Ammon's horn (tissue), 1 donor: ENCODE measurements at regions not wholly inside any gene's neighbourhood (a gene's known extent, or its start where the extent isn't known, plus 50 kb on each side); places are given as distances from the start of the nearest gene placed in this dataset.
A peak's percentile ranks its signal among the peaks of the same experiment; 100 is the strongest.

ENCODE experiments used
- DNase-seq: peaks from one replicate; pipeline ENCODE4 v3.0.0-alpha.2; 2016; ENCODE audit warnings: low spot score

- no peak for DNase-seq
These were observed 327.7 kb downstream of the CXCL12 start for GRCh38 chr10:44056967-44057805.

GRCh38 chr10:44056206-44056605 lies 328.7 kb downstream of the CXCL12 start:
- no peak for DNase-seq

- DNase-seq: no peak
These were observed 330.9 kb downstream of the CXCL12 start for GRCh38 chr10:44054046-44054445.

GRCh38 chr10:44053391-44053790 lies 331.5 kb downstream of the CXCL12 start:
- no peak for DNase-seq

- no peak for DNase-seq
These were observed 333.1 kb downstream of the CXCL12 start for GRCh38 chr10:44051584-44052385.

GRCh38 chr10:44051091-44051490 lies 333.8 kb downstream of the CXCL12 start:
- DNase-seq: no peak

GRCh38 chr10:44049301-44050015 lies 335.4 kb downstream of the CXCL12 start:
- DNase-seq: no peak

- DNase-seq: no peak
These were observed 337.5 kb downstream of the CXCL12 start for GRCh38 chr10:44047361-44047760.

- DNase-seq: peak; percentile 57
These were observed 338.3 kb downstream of the CXCL12 start for GRCh38 chr10:44046605-44047004.

- no peak for DNase-seq
These were observed 339.9 kb downstream of the CXCL12 start for GRCh38 chr10:44045020-44045419.

GRCh38 chr10:44044549-44044948 lies 340.3 kb downstream of the CXCL12 start:
- no peak for DNase-seq

GRCh38 chr10:44043646-44044375 lies 341.1 kb downstream of the CXCL12 start:
- DNase-seq: no peak

- no peak for DNase-seq
These were observed 341.8 kb downstream of the CXCL12 start for GRCh38 chr10:44042926-44043602.

GRCh38 chr10:44042075-44042770 lies 342.7 kb downstream of the CXCL12 start:
- no peak for DNase-seq

- DNase-seq: no peak
These were observed 345.3 kb downstream of the CXCL12 start for GRCh38 chr10:44039599-44039998.

GRCh38 chr10:44036425-44036824 lies 348.5 kb downstream of the CXCL12 start:
- no peak for DNase-seq

- no peak for DNase-seq
These were observed 349.3 kb downstream of the CXCL12 start for GRCh38 chr10:44035474-44036197.

- DNase-seq: no peak
These were observed 350.0 kb downstream of the CXCL12 start for GRCh38 chr10:44034946-44035345.

GRCh38 chr10:44033008-44033407 lies 351.9 kb downstream of the CXCL12 start:
- DNase-seq: no peak

GRCh38 chr10:44032216-44032615 lies 352.7 kb downstream of the CXCL12 start:
- no peak for DNase-seq
